Fibroblast of skin of right quadriceps (primary cell): ENCODE measurements at regions not wholly inside any gene's neighbourhood (a gene's known extent, or its start where the extent isn't known, plus 50 kb on each side); places are given as distances from the start of the nearest gene placed in this dataset.
"Not testable (repeated sequence)": the region's sequence is repeated elsewhere in the genome, so short reads cannot be mapped to it uniquely, and the experiment has no call there.

Experiments used
- DNase-seq: peaks from one replicate; pipeline ENCODE4 v3.0.0-alpha.2; 2013

DNA sequence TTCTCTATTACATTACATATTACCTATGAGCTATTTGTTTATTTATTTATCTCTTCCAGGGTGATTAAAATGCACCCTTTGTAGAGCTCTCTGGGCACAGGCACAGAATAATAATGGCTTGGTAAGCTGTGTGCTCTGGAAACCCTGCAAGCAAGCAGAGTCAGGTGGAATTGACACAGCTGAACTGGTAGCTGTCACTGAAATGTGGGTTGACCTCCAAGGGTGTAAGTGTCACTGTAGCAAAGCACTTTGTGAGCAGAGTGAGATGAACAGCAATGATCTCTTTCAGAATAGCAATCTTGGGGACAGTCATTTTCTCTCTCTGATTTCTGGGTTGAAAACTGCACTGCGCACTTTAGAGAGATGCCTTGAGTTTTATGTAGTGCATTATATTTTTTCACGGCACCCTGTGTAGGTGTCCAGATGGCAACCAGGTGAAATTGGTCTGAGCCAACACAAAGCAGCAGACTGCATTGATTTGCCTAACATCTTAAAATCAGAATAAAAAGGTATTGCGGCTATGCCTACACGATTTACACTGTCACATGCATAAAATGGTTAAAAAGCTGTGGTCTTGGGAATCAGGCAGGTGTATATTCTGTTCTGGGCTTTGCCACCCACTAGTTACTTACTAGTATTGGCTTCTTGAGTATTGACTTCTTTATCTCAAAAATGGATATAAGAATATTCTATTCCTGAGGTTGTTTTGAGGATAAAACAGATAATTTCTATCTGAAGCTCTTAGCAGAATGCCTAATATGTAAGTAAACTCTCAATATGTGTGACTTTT lies 450.3 kb downstream of the RAPGEF2 start:
- no peak for DNase-seq

DNA sequence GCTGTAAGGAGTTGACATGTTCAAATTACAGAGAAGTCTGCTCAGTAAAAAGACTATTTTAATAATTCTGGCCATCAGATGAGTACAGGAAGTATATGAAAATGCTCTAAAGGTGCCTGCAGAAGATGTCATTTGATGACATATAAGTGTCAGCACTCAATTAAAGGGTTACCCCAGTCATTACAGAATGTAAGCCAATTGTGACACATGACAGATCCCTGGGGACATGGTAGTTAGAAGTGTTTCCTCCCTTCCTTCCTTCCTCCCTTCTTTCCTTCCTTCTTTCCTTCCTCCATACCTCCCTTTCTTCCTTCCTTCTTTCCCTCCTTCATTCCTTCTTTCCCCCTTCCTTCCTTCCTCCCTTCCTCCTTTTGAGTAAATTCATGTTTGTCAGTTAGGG lies 453.0 kb downstream of the RAPGEF2 start:
- DNase-seq = no peak

DNA sequence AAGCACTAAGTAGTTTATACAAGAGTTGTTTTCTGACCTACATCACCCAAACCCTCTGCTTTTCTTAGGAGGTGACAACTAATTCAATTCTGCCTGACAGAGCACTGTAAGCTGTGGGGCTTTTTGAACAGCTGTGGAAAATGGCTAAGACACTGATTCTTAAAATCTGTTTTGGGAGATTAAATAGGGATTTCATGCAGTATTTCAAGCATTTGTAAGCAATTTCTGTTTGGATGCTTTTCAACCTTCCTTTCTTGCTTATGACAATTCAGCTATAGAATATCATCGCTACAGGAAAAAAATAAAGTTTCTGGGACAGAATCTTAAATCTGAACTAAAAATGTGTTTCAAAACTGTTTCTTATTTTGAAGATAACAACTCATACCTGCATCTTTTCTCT lies 459.5 kb downstream of the RAPGEF2 start:
- no peak for DNase-seq

DNA sequence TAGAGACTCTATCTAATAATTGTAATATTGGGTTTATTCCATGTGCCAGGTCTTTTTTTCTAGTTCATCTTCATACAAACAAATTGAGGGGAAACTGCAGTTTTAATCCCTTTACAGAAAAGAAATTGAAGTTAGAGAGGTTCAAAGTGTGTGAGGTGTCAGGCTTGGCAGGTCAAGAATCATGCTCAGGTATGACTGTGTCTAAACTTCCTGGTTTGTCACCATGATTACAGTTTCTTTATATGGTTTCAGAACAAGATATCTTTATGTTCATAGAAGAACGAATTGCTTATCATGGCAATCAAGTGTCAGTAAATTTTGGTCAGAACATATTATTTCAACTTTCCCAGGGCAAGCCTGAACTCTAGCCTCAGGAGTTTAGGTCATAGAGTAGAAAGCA lies 460.4 kb downstream of the RAPGEF2 start:
- no peak for DNase-seq

DNA sequence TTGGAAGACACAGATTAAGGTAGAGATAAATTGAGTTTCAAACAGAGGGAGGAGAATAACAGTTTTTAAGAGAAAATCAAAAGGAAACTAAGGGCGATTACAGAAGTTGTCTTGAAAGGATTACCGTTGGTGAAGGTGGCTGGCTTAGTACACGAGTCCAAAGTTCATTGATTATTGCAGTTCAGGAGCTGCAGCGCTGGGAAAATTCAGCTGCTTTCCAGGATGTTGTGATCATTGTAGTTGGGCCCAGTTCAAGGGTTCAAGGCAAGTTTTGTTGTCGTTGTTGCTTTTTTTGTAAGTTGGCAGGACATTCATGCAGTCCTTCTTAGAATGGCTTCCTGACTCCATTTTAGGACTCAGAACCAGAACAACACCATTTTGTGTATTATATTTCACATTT lies 461.7 kb downstream of the RAPGEF2 start:
- DNase-seq = no peak

DNA sequence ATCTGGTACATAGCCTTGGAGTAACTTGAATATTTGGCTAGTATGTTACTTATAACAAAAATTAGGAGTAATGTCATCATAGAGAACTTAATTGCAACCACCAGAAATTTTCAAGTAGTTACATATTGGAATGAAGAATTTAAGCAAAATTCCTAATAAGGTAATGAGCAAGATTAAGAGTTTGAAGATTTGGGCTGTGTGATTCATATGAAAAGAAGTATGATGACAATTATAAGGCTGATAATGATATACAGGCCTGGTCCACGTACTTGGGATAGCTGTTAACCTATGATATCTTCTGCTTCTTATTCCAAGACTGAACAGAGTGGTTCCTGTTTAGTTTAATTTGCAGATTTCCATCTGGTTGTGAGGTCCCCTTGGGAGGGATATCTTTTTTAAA lies 463.9 kb downstream of the RAPGEF2 start:
- DNase-seq = peak; percentile 31

DNA sequence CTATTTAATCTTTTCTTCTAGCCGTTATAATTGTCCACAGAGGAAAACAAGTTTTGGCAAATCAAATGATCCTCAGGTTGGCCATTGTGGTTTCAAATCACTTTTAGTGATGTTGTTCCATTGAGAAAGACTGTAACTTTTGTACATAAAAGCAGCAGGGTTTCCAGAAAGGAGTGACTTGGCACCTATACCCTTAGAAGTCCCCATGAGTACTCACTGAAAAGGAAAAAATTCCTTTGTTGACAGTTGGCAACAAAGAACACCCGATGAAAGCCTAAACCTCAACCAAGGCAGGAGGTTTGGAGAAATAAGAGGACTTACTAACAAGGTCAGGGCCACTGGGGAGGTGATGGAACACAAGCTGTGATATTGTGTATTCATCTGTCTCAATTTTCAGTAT lies 474.4 kb downstream of the RAPGEF2 start:
- DNase-seq = no peak

DNA sequence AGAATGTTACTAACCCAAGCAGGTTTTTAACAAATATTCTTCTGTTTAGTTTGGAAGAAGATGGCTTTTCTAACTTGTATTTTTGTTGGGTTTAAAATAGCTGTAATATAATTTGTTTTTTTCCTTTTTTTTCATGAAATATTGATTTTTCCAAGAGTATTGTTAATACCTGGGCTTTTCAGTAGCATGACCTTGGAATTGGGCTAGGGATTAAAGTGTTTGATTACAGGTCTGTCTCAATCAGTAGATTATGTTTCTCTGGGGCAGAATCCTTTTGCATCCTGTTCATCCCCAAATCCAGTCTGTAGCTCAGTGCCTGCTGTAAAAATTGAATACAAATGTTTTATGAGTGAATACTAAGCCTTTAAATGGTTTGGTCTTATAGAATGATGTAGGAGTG lies 479.8 kb downstream of the RAPGEF2 start:
- no peak for DNase-seq

DNA sequence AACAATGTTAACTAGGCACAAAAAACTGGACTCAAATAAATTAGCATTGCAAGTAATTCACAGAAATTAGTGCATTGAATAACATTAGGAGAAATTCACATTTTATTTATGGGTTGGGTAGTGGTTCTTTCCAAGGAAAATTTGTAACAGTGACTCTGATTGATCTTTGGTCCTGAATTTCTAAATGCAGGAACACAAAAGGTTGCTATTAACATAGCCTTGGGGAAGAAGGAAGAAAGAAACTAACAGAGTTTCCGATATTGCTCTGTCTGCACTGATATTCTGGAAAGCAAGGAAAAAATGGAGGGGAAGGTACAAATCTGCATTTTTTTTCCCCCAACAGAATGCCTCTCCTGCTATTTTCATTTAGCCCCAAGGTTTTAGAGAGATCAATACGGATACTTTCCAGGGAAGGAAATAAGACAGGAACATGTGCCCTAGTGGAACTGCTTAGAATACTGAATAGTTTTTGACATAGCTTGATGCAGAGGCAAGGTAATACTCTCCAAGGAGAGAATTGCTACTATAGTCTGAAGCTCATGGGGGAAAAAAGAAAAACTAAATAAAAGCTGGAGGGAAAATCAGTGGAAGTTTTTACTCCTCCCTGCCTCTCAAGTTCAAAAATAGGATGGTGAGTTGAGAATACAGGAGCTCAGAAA lies 490.1 kb downstream of the RAPGEF2 start:
- DNase-seq = no peak

DNA sequence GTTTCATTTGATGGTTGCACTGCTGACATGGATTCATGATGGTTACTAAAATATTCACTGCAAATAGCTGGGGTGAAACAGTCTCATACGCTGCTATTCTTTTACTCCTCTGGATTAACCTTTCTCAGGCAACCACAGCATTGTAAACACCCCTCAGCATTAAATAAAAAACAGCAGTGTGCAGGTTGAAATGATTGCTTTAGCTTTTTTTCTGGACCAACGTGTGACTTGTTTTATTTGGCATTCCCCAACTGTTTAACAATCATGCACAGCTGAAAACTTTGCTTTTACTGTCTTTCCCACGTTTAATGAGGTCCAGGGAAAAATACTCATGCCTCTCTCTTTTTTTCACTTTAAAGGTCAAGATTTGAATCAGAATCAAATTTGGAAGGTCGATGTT lies 490.8 kb downstream of the RAPGEF2 start:
- DNase-seq = no peak

DNA sequence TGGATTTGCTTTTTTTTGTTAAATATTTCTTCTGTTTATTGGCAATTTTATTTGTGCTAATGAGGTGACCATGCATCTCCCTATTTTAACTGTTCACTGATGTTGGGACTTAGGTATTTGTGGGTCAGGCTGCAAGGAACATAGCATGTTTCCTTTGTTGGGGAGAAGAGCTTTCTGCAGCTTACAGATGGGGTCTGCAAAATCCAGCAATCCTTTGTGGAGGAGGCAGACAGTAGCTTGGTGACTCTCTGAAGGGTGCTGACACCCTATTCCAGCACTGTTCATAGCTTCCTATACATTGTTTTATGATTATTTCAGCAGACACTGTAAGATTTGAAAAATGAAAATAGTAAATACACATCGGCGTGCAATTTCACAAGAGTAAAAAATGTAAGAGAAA lies 491.7 kb downstream of the RAPGEF2 start:
- DNase-seq = no peak

DNA sequence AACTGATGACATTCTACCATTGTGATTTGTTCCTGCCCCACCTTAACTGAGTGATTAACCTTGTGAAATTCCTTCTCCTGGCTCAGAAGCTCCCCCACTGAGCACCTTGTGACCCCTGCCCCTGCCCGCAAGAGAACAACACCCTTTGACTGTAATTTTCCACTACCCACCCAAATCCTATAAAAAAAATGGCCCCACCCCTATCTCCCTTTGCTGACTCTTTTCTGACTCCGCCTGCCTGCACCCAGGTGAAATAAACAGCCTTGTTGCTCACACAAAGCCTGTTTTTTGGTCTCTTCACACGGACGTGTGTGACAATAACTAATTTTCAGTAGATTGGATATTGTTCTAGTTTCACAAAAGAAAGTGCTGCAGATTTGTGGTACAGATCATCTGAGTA lies 492.2 kb downstream of the RAPGEF2 start:
- DNase-seq = not testable (repeated sequence)

DNA sequence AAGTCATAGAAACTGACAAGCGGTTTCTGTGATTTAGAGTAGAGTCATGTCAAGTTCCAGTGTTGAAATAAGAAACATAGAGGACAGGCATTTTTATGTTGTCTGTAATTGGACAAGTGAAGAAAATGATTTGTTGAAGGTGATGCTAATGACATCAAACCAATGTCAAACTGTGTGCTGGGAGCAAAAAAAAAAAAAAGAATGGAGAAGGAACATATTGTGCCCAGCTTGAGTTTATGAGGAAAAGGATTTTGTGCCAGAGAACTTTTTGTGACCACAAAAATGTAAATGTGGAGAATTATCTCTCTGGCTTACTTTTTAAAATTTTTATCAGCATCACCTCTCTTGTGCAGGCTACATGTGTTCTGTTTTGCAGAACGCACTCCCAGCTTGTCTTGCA lies 495.7 kb downstream of the RAPGEF2 start:
- no peak for DNase-seq

DNA sequence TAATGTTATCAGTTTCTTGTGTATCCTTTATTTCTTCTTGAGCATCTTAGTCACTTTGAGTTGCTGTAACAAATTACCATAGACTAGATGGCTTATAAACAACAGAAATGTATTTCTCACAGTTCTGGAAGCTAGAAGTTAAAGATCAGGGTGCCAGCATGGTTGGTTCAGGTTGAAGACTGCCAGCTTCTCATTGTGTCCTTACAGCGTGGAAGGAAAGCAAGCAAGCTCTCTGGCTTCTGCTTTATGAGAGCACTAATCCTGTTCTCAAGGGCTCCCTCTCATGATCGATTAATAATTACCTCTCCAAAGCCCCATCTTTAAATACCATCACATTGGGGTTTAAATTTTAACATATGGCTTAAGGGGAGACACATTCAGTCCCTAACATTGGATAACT lies 497.2 kb downstream of the RAPGEF2 start:
- DNase-seq = no peak

DNA sequence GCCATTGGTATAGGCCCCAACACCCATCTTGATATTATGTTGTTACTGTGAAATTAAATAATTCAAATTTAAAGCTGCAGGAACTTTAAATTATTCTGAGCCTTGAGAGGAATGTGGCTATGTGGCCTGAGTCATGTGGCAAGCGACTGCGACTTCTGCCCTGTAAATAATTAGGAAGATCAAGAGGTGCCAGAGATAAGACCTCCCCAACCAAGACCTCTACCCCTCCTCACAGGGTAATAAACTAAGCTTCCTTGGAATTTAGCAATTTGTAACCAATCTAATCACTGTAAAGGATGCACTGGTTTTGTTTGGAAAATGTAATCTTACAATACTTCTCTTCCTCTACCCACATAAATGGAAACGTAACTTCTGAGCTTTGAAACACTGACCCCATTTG lies 501.9 kb downstream of the RAPGEF2 start:
- DNase-seq = no peak

DNA sequence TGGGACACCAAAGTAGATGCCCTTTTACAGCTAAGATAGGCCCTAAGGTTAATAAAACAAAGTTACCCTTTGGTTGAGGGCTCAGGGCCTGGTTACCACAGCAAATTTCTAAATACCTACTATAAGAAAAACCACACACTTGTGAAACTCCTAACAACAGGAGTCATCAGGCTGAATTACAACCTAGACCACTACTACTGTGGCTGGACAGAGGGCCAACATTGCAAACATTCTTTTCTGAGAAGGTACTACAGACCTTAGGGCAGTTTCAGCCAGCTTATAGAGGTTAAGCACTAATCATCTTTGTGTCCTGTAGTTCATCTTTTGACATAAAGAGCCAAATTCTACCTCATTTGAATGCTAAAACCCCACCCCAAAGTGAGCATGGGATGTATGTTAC lies 504.0 kb downstream of the RAPGEF2 start:
- no peak for DNase-seq

DNA sequence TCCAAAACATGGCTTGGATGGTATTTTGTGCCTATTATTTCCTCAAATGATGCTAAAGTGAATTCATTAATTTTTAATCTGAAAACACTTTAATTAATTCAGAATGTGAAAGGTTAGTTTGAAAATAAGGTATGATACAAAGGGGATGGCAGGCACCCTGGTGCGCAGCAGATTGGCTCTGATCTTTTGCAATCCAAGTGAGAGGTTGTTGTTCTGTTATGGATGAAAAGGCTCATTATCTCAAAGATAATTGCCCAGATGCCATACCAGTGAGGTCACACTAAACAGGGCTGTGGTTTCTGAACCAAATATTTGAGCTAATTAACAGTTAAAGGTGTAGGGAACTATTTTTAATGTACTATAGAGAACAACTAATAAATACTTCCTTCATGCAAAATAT lies 504.9 kb downstream of the RAPGEF2 start:
- DNase-seq = no peak

DNA sequence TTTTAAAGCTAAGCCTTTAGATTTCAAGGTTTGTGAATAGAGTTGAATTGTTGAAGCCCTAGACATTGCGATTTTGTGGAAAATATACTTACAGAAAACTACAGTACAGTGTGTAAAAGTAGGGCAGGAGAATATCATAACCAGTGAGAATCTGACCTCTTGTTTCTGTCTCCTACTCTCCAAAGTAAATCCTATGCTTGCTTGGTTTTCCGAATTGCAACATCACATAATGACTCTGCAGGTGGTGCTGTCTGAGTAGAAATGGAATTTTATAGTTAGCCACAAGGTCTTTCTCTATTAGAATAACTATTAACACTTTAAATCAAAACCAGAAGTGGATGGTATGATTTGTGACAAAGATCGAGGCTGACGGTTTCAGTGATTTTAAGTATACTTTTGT lies 505.6 kb downstream of the RAPGEF2 start:
- DNase-seq = peak; percentile 4

DNA sequence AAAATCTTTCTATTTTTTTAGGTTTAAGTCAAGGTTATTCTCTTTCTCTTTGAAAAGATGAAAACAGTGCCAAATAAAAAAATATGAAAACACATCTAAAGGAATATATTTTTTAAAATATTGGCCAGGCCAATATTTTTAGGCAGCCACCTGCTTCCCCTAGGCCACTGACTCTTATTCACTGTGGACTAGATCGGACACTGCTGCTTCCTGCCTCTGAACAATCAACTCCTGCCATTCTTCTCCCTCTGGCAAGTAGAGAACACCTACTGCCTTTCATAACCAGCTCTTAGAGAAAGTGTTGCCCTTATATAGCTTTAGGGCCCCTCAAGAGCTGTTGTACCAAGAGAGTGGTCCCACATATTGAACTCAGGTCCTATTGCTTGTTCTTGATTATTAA lies 529.2 kb downstream of the RAPGEF2 start:
- DNase-seq = no peak

DNA sequence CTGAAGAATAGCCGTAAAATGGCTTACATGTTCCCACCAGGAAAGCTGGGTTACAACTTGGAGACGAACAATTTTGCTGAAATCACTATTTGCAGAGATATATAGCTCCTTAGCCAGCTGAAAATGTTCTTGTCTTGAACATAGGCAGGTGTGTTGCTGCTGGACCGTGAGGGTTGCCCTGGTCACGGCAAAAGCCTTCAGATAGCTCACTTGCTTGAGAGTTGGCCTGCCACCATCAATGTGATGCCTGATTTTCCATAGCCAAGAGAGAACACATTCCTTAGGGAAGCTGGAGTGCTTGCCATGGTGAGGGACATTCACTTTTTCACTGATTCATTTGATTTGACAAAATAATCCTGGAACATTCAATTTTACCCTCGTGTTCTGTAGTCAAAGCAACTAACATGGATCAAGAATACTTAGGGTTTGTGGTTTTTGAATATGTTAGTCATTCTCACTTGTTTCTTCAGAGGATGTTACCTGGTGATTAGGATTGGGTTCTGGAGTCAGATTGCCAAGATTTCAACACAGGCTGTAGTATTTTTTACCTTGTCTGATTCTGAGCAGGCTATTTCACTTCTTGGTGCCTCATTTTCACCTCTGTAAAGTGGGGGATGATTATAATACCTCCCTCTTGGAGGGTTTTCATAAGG lies 536.9 kb downstream of the RAPGEF2 start:
- DNase-seq = no peak

DNA sequence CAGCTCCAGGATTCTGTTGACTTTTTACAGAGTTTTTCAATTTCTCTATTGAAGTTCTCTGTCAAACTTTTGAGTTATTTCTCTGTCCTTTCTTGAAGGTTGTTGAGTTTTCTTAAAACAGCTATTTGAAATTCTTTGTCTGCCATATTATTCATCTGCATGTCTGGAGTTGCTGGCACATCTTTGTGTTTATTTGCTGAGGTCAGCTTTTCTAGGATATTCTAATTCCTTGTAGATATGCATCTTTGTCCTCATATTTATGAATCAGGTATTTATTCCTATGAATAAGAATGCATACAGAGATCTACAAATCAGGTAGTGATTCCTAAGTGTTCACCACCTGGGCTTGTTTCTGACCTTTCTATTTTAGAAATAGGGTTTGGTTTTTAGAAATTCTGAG lies 546.4 kb downstream of the RAPGEF2 start:
- DNase-seq = no peak

DNA sequence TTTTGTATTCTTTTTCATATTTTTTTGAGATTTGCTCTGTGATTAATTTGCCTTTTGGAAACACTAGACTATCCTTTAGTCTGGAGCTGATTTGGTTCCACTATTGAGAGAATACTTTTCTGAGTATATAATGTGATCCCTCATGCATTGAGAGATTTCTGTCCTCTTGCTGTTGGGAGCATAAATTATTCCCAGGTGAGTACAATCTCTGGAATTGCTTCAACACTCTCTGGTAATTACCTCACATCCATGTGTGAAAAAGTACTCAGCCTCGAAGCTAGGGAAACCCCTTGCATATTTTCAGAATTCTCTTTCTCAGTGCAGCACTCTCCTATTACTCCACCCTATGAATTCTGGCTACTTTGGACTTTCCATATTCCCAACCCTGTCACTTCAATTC lies 550.0 kb downstream of the RAPGEF2 start:
- no peak for DNase-seq

DNA sequence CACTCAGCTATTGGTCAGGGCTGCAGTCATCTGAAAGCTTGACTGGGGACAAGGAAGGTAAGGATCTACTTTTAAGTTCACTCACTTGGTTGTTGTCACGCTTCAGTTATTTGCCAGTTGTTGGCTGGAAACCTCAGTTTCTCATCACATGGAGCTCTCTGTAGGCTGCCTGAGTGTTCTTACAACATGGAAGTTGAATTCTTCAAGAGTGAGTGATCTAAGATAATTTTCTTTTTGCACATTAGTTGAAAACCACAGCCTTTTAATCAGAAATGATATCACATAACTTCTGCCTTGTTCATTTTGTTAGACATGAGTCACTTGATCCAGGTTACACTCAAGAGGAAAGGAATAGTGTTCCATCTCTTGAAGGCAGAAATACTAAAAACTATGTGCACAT lies 552.7 kb downstream of the RAPGEF2 start:
- peak; percentile 53 for DNase-seq

DNA sequence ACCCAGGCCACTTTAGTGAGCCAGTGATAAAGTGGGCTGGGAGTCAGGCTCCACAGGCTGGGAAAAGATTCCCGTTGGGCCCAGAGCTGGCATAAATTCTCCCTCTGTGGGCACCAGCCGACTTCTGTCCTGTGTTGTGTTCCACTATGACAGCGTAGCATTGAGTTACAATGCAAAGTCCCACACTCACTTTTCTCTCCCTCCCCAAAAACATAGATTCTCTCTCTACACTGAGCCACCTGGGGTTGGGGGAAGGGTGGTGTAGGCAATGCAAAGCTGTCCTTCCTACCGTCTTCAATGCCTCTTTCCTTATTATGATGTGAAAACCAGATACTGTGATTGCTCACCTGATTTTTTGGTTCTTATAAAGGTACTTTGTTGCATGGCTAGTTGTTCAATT lies 566.2 kb downstream of the RAPGEF2 start:
- no peak for DNase-seq
